Parathyroid adenoma (tissue), 2 donors: ENCODE measurements at regions not wholly inside any gene's neighbourhood (a gene's known extent, or its start where the extent isn't known, plus 50 kb on each side); places are given as distances from the start of the nearest gene placed in this dataset.

ENCODE experiments used
- H2AFZ ChIP-seq: fragments of 300-600 bp; sonication (generic); one replicate; pipeline ENCODE4 v1.7.0; 2017; ENCODE audit warnings: antibody characterized with exemption, mild to moderate bottlenecking
- H3K27ac ChIP-seq: fragments of 300-600 bp; sonication (generic); one replicate; pipeline ENCODE4 v1.7.0; 2017
- H3K27me3 ChIP-seq: fragments of 300-600 bp; sonication (generic); one replicate; pipeline ENCODE4 v1.7.0; 2017; ENCODE audit warnings: low read length; ENCODE audit not compliant: control insufficient read depth, insufficient read depth
- H3K36me3 ChIP-seq: fragments of 300-600 bp; sonication (generic); one replicate; pipeline ENCODE4 v1.7.0; 2017; ENCODE audit warnings: low read length; ENCODE audit not compliant: control insufficient read depth, insufficient read depth
- H3K4me1 ChIP-seq: fragments of 300-600 bp; sonication (generic); one replicate; pipeline ENCODE4 v1.7.0; 2017; ENCODE audit warnings: control low read depth
- H3K4me2 ChIP-seq: fragments of 300-600 bp; sonication (generic); one replicate; pipeline ENCODE4 v1.7.0; 2017; ENCODE audit warnings: low read length
- H3K4me3 ChIP-seq: fragments of 300-600 bp; sonication (generic); one replicate; pipeline ENCODE4 v1.7.0; 2017; ENCODE audit warnings: low read depth, low read length
- H3K79me2 ChIP-seq: fragments of 300-600 bp; sonication (generic); one replicate; pipeline ENCODE4 v1.7.0; 2017; ENCODE audit warnings: control low read depth
- H3K9ac ChIP-seq: fragments of 300-600 bp; sonication (generic); one replicate; pipeline ENCODE4 v1.7.0; 2017; ENCODE audit warnings: mild to moderate bottlenecking
- H3K9me3 ChIP-seq: fragments of 300-600 bp; sonication (generic); one replicate; pipeline ENCODE4 v1.7.0; 2017; ENCODE audit warnings: low read length; ENCODE audit not compliant: control insufficient read depth
- CTCF ChIP-seq: fragments of 300-600 bp; sonication (generic); IDR thresholded peaks from one replicate; pipeline ENCODE4 v1.7.0; 2017; ENCODE audit warnings: antibody characterized with exemption, mild to moderate bottlenecking
- donor health status: primary hyperparathyroidism.

- Histone ChIP-seq H3K79me2 (no peaks in the 10 kb centered on the region), H3K4me1 (no peaks in the 10 kb centered on the region), H3K9ac (no peak overlapping the region), H3K27ac (no peak overlapping the region), H3K4me2 (no peak overlapping the region), H3K27me3 (no peaks in the 10 kb centered on the region), H3K4me3 (no peak overlapping the region), H2AFZ (no peak overlapping the region), H3K36me3 (no peaks in the 10 kb centered on the region), H3K9me3 (no peaks in the 10 kb centered on the region)
- TF ChIP-seq CTCF: no peak
Observed at GRCh38 chr17:33375783-33376182, 82.7 kb upstream of the ASIC2 start.

DNA sequence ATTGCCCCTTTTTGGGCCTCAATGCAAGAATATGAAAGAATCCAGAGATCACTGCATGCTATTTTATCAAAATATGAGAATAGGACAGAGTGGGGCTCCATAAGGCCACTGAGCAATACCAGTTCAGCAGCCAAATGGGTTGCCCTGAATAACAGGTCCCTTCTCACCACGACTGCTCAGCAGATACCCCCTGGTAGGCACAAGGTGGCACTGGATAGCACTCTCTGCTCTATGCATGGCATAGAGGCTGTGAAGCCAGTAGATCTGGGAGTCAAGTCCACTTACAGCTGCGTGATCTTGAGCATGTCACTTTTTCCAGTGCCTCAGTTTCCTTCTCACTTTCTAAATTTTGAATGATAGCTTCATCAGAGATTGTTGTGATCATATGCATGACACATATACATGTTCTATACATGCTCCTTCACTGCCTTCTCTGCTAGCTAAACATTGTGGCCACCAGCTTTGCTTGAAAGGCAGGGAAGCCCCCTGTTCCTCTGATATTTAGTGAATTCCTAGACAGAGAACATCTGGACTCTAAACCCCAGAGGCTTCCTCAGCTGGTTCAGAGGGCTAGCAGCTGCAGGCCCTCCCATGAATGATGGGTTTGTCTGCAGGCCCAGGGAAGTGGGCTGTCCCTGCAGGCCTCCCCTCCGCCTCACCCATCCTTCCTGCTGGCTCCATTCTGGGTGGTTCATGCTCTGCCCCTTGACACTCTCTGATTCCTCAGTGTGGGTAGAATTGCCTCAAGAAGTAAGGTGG lies 84.9 kb upstream of the ASIC2 start:
- Histone ChIP-seq H3K27me3 (no peaks in the 10 kb centered on the region), H3K79me2 (no peaks in the 10 kb centered on the region), H3K9ac (no peak overlapping the region), H3K4me3 (no peak overlapping the region), H2AFZ (no peak overlapping the region), H3K27ac (no peak overlapping the region), H3K4me1 (no peaks in the 10 kb centered on the region), H3K4me2 (no peak overlapping the region), H3K9me3 (no peaks in the 10 kb centered on the region), H3K36me3 (no peaks in the 10 kb centered on the region)
- TF ChIP-seq CTCF: no peak

DNA sequence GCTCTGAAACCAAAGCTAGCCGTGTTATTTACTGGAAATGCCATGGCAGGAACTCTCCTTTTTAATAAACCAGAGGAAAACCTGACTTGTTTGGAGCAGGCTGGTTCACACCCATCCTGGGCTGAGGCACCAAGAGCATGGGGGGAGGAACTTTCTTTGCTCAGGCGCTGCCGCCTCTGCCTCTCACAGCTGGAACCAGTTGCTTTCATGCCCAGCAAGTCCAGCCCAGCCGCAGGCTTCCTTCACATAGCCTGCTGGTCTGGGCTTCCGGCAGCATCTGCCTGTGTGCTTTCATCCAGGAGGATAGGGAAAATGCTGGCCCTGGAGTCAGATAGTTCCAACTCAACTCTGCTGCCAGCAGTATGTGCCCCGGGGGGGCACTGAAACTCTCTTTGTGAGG lies 88.1 kb upstream of the ASIC2 start:
- Histone ChIP-seq H3K36me3 (no peaks in the 10 kb centered on the region), H3K4me3 (no peak overlapping the region), H3K27me3 (no peaks in the 10 kb centered on the region), H3K9me3 (no peaks in the 10 kb centered on the region), H3K79me2 (no peaks in the 10 kb centered on the region), H2AFZ (no peak overlapping the region), H3K27ac (no peak overlapping the region), H3K9ac (no peak overlapping the region), H3K4me2 (no peak overlapping the region), H3K4me1 (no peaks in the 10 kb centered on the region)
- TF ChIP-seq CTCF: no peak

DNA sequence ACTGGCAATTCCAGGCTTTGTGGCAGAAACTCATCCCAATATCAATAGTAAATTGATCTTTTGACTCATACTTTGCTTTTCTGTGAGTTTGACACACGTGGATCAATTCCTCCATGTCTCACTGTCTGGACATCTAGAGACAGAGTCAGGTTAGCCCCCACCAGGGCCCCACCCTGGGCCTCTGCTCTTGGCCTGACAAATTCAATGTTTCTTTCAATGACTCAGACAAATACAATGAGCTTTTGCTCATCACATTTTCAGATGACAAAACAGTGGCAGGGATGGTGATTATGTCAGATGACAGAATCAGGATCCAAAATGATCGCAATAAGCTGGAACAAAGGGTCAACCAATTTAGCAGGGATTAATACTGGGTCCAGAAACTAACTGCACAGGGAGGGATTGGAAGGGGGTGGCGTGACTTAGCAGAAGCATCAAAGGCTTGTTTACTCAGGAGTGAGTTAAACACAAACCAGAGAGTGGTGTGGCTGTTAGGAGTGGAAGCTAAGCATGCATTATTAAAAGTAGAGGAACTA lies 90.5 kb upstream of the ASIC2 start:
- Histone ChIP-seq H3K27ac (no peak overlapping the region), H3K4me3 (no peak overlapping the region), H3K36me3 (no peaks in the 10 kb centered on the region), H2AFZ (no peak overlapping the region), H3K9ac (no peak overlapping the region), H3K4me1 (no peaks in the 10 kb centered on the region), H3K27me3 (no peaks in the 10 kb centered on the region), H3K9me3 (no peaks in the 10 kb centered on the region), H3K4me2 (no peak overlapping the region), H3K79me2 (no peaks in the 10 kb centered on the region)
- no peak for TF ChIP-seq CTCF

- H2AFZ ChIP-seq: no peak overlapping the region
- TF ChIP-seq CTCF: no peak
Observed at GRCh38 chr17:33385133-33385532, 92.0 kb upstream of the ASIC2 start.

More at GRCh38 chr17:33385133-33385532, 92.0 kb upstream of the ASIC2 start:
- Histone ChIP-seq H3K4me1 (no peaks in the 10 kb centered on the region), H3K9ac (no peak overlapping the region), H3K36me3 (no peaks in the 10 kb centered on the region), H3K9me3 (no peaks in the 10 kb centered on the region), H3K27me3 (no peaks in the 10 kb centered on the region), H3K4me2 (no peak overlapping the region), H3K27ac (no peak overlapping the region), H3K79me2 (no peaks in the 10 kb centered on the region), H3K4me3 (no peak overlapping the region)
